ENCODE measurements at regions not wholly inside any gene's neighbourhood (a gene's known extent, or its start where the extent isn't known, plus 50 kb on each side); places are given as distances from the start of the nearest gene placed in this dataset.

- CTCF ChIA-PET (ENCODE audit: low intra/inter-chr PET ratio), result no interaction called here
- H3K27me3 ChIP-seq (ENCODE audit: control insufficient read depth in 2 of 2, insufficient read depth in 2 of 2, low read length in 2 of 2), result no peaks in the 10 kb centered on the region
- no peak overlapping the region for H2AFZ ChIP-seq (ENCODE audit: low read depth, low read length)
- TF ChIP-seq HNRNPH1 (optimal IDR thresholded peaks at IDR 0.05; ENCODE audit: low read depth, low read length) (no peak), LCOR (CRISPR knock-in tag; IDR thresholded peaks at IDR 0.05) (no peak), MTA3 (IDR thresholded peaks at IDR 0.05; ENCODE audit: borderline replicate concordance) (no peak), BMI1 (IDR thresholded peaks at IDR 0.05; ENCODE audit: low read length) (no peak), EGR1 (conservative IDR thresholded peaks at IDR 0.05) (no peak), CCNT2 (IDR thresholded peaks at IDR 0.05; ENCODE audit: borderline replicate concordance, extremely low read depth, insufficient read length, low read depth, low read length) (no peak), PHF8 (IDR thresholded peaks at IDR 0.05; ENCODE audit: borderline replicate concordance, low read length) (no peak), ZSCAN32 (CRISPR knock-in tag; IDR thresholded peaks at IDR 0.05) (no peak), NR3C1 (CRISPR knock-in tag; IDR thresholded peaks at IDR 0.05) (no peak), NUFIP1 (IDR thresholded peaks at IDR 0.05; ENCODE audit: partially characterized antibody) (no peak), ZBTB40 (IDR thresholded peaks at IDR 0.05) (no peak), ZBTB40 (CRISPR knock-in tag; IDR thresholded peaks at IDR 0.05) (no peak), ZNF143 (CRISPR knock-in tag; IDR thresholded peaks at IDR 0.05) (no peak), MIER1 (IDR thresholded peaks at IDR 0.05; ENCODE audit: low read depth) (no peak), LEF1 (IDR thresholded peaks at IDR 0.05) (no peak), GABPB2 (CRISPR knock-in tag; conservative IDR thresholded peaks at IDR 0.05) (no peak), ELK1 (CRISPR knock-in tag; IDR thresholded peaks at IDR 0.05) (no peak)
These were observed 107.8 kb upstream of the CNTN3 start for GRCh38 chr3:74722211-74722610.

More at GRCh38 chr3:74722211-74722610, 107.8 kb upstream of the CNTN3 start:
- POLR2A ChIA-PET, result no interaction called here
- ATAC-seq (no peak), FAIRE-seq (no peak), DNase-seq (ENCODE audit: extremely low read depth in 1 of 4, low spot score in 3 of 4) (no peak)
- Histone ChIP-seq H4K20me1 (replicated peaks; ENCODE audit: control insufficient read depth, insufficient read depth, low read length) (no peaks in the 10 kb centered on the region), H3K9me3 (replicated peaks; ENCODE audit: control insufficient read depth, insufficient read depth, low read depth, low read length) (no peaks in the 10 kb centered on the region), H3K4me1 (replicated peaks in 1 of 2; ENCODE audit: control insufficient read depth in 2 of 2, insufficient read depth in 2 of 2, low read length in 2 of 2) (no peaks in the 10 kb centered on the region), H3K9ac (ENCODE audit: insufficient read depth in 1 of 2, low read depth in 2 of 2, low read length in 2 of 2) (no peak overlapping the region), H3K27ac (ENCODE audit: extremely low read depth, low read depth, low read length) (no peak overlapping the region), H3K4me2 (ENCODE audit: insufficient read depth, low read length) (no peak overlapping the region), H3K4me3 (no peak overlapping the region), H3K9me1 (ENCODE audit: control insufficient read depth, insufficient read depth, low read length) (no peaks in the 10 kb centered on the region), H3K79me2 (ENCODE audit: control insufficient read depth, insufficient read depth, low read length) (no peaks in the 10 kb centered on the region), H3K36me3 (ENCODE audit: control insufficient read depth, insufficient read depth, low read length) (no peaks in the 10 kb centered on the region)
- intact Hi-C loops (cut with micrococcal nuclease) (no loop called here), in situ Hi-C loops (cut with MboI) (no loop called here)
- no TSS peak for BruUV-seq (replicated peaks)

Data from K562 (cell line).